ENCODE measurements at regions not wholly inside any gene's neighbourhood (a gene's known extent, or its start where the extent isn't known, plus 50 kb on each side); places are given as distances from the start of the nearest gene placed in this dataset.

- DNase-seq (no peak), ATAC-seq (no peak)
- intact Hi-C loops (cut with DNase I) = no loop called here
- Histone ChIP-seq H3K36me3 (no peaks in the 10 kb centered on the region), H3K9me3 (no peaks in the 10 kb centered on the region), H3K27me3 (peaks cover 0 to 15% (median 0%) of the 10 kb centered on the region in 9 donors), H3K4me1 (no peaks in the 10 kb centered on the region), H3K4me3 (no peak overlapping the region), H3K27ac (no peak overlapping the region)
- TF ChIP-seq CTCF (IDR thresholded peaks at IDR 0.05) = no peak
- no peak for TF ChIP-seq POLR2A (IDR thresholded peaks at IDR 0.05)
- 73 to 82% (median 76%) methylated on average over 5 of the region's 5 CpGs for WGBS, 4 donors
Observed at GRCh38 chr10:2914741-2915140, 152.6 kb upstream of the PFKP start.

GRCh38 chr10:2913474-2913873, 153.9 kb upstream of the PFKP start:
- Histone ChIP-seq H3K36me3 (no peaks in the 10 kb centered on the region), H3K4me1 (no peaks in the 10 kb centered on the region), H3K4me3 (no peak overlapping the region), H3K27ac (no peak overlapping the region), H3K27me3 (peaks cover 0 to 16% (median 0%) of the 10 kb centered on the region in 9 donors), H3K9me3 (no peaks in the 10 kb centered on the region)
- 56 to 68% (median 67%) methylated on average over 3 to 4 of the region's 4 CpGs for WGBS, 4 donors
- DNase-seq (no peak), ATAC-seq (no peak)
- TF ChIP-seq CTCF (IDR thresholded peaks at IDR 0.05) (no peak), POLR2A (IDR thresholded peaks at IDR 0.05) (no peak)
- intact Hi-C loops (cut with DNase I) = no loop called here

GRCh38 chr10:2910656-2911055, 156.7 kb upstream of the PFKP start:
- Histone ChIP-seq H3K27me3 (peaks cover 0 to 19% (median 0%) of the 10 kb centered on the region in 9 donors), H3K9me3 (no peaks in the 10 kb centered on the region), H3K27ac (no peak overlapping the region), H3K36me3 (no peaks in the 10 kb centered on the region), H3K4me1 (no peaks in the 10 kb centered on the region), H3K4me3 (no peak overlapping the region)
- WGBS, 4 donors = 51 to 76% (median 70%) methylated on average over 3 of the region's 3 CpGs
- intact Hi-C loops (cut with DNase I) = no loop called here
- DNase-seq (no peak), ATAC-seq (no peak)
- no peak for TF ChIP-seq CTCF (IDR thresholded peaks at IDR 0.05)
- TF ChIP-seq POLR2A (IDR thresholded peaks at IDR 0.05) = no peak

GRCh38 chr10:2909921-2910320, 157.4 kb upstream of the PFKP start:
- Histone ChIP-seq H3K27ac (no peak overlapping the region), H3K36me3 (no peaks in the 10 kb centered on the region), H3K9me3 (no peaks in the 10 kb centered on the region), H3K27me3 (peaks cover 0 to 24% (median 3%) of the 10 kb centered on the region in 9 donors), H3K4me3 (no peak overlapping the region), H3K4me1 (no peaks in the 10 kb centered on the region)
- intact Hi-C loops (cut with DNase I) = no loop called here
- no peak for DNase-seq
- WGBS, 4 donors = 76 to 86% (median 82%) methylated on average over 5 of the region's 5 CpGs
- no peak for ATAC-seq
- TF ChIP-seq POLR2A (IDR thresholded peaks at IDR 0.05) (no peak), CTCF (IDR thresholded peaks at IDR 0.05) (no peak)
